Nephron (organoid): ENCODE measurements at regions not wholly inside any gene's neighbourhood (a gene's known extent, or its start where the extent isn't known, plus 50 kb on each side); places are given as distances from the start of the nearest gene placed in this dataset.

Source experiments
- H3K27ac Mint-ChIP-seq, 3 experiments: 2 replicates each; pipeline ENCODE4 v1.8.0; 2020; ENCODE audit warnings: mixed read lengths in 3 of 3, mild to moderate bottlenecking in 2 of 3, moderate library complexity in 1 of 3
- H3K27me3 Mint-ChIP-seq: 2 replicates; pipeline ENCODE4 v1.8.0; 2021; ENCODE audit warnings: low read depth, mild to moderate bottlenecking, moderate library complexity, mixed read lengths
- H3K36me3 Mint-ChIP-seq: 2 replicates; pipeline ENCODE4 v1.8.0; 2020; ENCODE audit warnings: low read depth, mixed read lengths
- H3K4me1 Mint-ChIP-seq: 2 replicates; pipeline ENCODE4 v1.8.0; 2020; ENCODE audit warnings: mixed read lengths
- H3K4me3 Mint-ChIP-seq, 3 experiments: 2 replicates each; pipeline ENCODE4 v1.8.0; 2020; ENCODE audit warnings: mild to moderate bottlenecking in 3 of 3, mixed read lengths in 3 of 3, moderate library complexity in 2 of 3
- H3K9me3 Mint-ChIP-seq: 2 replicates; pipeline ENCODE4 v1.8.0; 2020; ENCODE audit warnings: mixed read lengths
- TF ChIP-seq, protein P1 (sequence below), 3 experiments: fragments of 200-600 bp; sonication (generic); IDR thresholded peaks; one replicate each; pipeline ENCODE4 v1.5.0; 2021; ENCODE audit warnings: antibody characterized with exemption in 3 of 3; ENCODE audit not compliant: unreplicated experiment in 3 of 3

GRCh38 chr12:92299744-92300143 is 154.1 kb upstream of the BTG1 start:
- Mint-ChIP-seq H3K27me3 (no peaks in the 10 kb centered on the region), H3K27ac (no peak overlapping the region), H3K9me3 (no peaks in the 10 kb centered on the region), H3K4me1 (peaks cover 12% of the 10 kb centered on the region), H3K4me3 (no peak overlapping the region), H3K36me3 (no peaks in the 10 kb centered on the region)
- TF ChIP-seq, protein P1, sequence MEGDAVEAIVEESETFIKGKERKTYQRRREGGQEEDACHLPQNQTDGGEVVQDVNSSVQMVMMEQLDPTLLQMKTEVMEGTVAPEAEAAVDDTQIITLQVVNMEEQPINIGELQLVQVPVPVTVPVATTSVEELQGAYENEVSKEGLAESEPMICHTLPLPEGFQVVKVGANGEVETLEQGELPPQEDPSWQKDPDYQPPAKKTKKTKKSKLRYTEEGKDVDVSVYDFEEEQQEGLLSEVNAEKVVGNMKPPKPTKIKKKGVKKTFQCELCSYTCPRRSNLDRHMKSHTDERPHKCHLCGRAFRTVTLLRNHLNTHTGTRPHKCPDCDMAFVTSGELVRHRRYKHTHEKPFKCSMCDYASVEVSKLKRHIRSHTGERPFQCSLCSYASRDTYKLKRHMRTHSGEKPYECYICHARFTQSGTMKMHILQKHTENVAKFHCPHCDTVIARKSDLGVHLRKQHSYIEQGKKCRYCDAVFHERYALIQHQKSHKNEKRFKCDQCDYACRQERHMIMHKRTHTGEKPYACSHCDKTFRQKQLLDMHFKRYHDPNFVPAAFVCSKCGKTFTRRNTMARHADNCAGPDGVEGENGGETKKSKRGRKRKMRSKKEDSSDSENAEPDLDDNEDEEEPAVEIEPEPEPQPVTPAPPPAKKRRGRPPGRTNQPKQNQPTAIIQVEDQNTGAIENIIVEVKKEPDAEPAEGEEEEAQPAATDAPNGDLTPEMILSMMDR (IDR thresholded peaks at IDR 0.05; ENCODE audit: unreplicated experiment in 3 of 3), result no peak

GRCh38 chr12:92299344-92299743 is 153.7 kb upstream of the BTG1 start:
- peaks cover 8% of the 10 kb centered on the region for H3K4me1 Mint-ChIP-seq
- TF ChIP-seq, protein P1 (IDR thresholded peaks at IDR 0.05; ENCODE audit: unreplicated experiment in 3 of 3), result no peak
- no peaks in the 10 kb centered on the region for H3K9me3 Mint-ChIP-seq
- no peaks in the 10 kb centered on the region for H3K27me3 Mint-ChIP-seq
- H3K4me3 Mint-ChIP-seq, result no peak overlapping the region
- no peak overlapping the region for H3K27ac Mint-ChIP-seq
- H3K36me3 Mint-ChIP-seq, result no peaks in the 10 kb centered on the region

DNA sequence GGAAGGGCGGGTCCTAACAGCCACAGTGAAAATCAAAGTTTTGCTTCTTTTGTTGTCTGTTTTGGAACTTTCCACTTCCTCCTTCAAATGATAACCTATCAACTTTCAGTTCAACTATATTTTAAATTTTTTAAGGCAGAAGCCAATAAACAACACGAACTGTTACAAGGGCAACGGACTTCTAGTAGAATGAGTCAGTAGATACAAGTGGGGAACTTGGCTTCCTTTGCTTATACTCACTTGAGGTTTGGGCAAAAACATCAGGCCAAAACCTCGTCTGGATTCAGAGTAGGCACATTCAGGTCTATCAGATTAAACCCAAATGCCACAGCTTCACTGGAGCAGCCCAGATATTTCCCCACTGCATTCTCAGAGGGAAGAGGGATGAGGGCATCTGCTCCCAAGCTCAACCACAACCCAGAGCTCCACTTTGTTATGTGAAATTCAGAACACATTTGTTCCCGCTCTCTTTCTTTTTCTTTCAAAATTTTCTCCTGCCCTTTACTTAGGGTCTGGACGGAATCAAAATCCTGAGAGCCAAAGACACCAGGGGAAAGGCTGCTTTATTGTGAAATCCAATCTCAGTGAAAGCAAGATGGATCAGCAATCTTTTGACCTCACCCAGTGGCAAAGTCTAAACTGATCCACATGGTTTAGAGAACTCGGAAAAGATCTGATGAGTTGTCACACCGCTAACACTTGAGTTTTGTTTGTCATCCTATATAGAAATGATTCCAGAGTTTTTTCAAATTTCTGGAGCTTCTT is 152.5 kb upstream of the BTG1 start:
- H3K36me3 Mint-ChIP-seq, result no peaks in the 10 kb centered on the region
- H3K27me3 Mint-ChIP-seq, result no peaks in the 10 kb centered on the region
- no peaks in the 10 kb centered on the region for H3K9me3 Mint-ChIP-seq
- TF ChIP-seq, protein P1 (IDR thresholded peaks at IDR 0.05; ENCODE audit: unreplicated experiment in 3 of 3), result no peak
- H3K4me1 Mint-ChIP-seq, result no peaks in the 10 kb centered on the region
- H3K27ac Mint-ChIP-seq, result no peak overlapping the region
- H3K4me3 Mint-ChIP-seq, result no peak overlapping the region

GRCh38 chr12:92297405-92297804 is 151.8 kb upstream of the BTG1 start:
- Mint-ChIP-seq H3K4me1 (no peaks in the 10 kb centered on the region), H3K27ac (no peak overlapping the region), H3K9me3 (no peaks in the 10 kb centered on the region), H3K4me3 (no peak overlapping the region), H3K36me3 (no peaks in the 10 kb centered on the region), H3K27me3 (no peaks in the 10 kb centered on the region)
- TF ChIP-seq, protein P1 (IDR thresholded peaks at IDR 0.05; ENCODE audit: unreplicated experiment in 3 of 3), result no peak

DNA sequence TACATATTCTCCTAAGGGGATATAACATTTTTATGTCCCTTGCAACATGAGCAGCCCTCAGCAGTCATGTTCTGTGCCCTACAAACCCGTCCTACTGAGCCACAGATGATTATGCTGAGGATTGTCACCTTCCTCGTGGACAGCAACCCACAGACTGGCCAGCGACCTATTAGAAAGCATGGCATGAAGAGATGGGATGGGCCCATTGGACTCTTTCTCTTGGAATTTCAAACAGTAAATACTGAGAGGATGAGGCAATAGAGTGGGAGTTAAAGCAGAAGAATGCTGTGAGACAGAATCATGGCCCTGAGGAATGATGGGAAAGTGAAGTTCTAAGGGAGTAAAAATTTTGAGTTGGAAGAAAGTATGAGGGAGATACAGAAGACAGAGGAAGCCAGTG is 149.9 kb upstream of the BTG1 start:
- Mint-ChIP-seq H3K36me3 (no peaks in the 10 kb centered on the region), H3K4me3 (no peak overlapping the region), H3K27ac (no peak overlapping the region), H3K4me1 (no peaks in the 10 kb centered on the region), H3K27me3 (no peaks in the 10 kb centered on the region), H3K9me3 (no peaks in the 10 kb centered on the region)
- TF ChIP-seq, protein P1 (IDR thresholded peaks at IDR 0.05; ENCODE audit: unreplicated experiment in 3 of 3), result no peak
